ENCODE measurements at regions not wholly inside any gene's neighbourhood (a gene's known extent, or its start where the extent isn't known, plus 50 kb on each side); places are given as distances from the start of the nearest gene placed in this dataset.
"Not testable (repeated sequence)": the region's sequence is repeated elsewhere in the genome, so short reads cannot be mapped to it uniquely, and the experiment has no call there.

DNA sequence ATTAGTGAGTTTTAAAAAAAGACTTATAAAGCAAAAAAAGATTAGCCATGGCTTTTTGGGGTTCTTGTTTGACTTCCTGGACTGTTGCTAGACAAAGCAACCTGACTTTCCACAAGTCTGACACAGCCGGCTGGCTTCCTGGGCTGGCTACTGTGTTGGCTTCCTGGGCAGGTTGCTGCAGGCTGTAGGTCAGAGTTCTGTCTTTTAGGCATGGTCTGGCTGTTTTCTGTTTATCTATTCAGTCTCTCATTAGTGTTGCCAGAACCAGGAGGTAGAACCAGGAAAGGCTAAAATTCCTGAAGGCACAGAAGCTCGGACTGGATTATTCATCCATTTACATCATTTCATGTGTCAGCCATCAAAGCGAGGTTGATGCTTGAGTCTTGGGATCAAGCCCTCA, 88.6 kb upstream of the SLC35F3 start:
- Histone ChIP-seq H2AFZ (ENCODE audit: low read length) (no peak overlapping the region), H4K20me1 (ENCODE audit: insufficient read depth, low read length) (no peaks in the 10 kb centered on the region), H3K36me3 (ENCODE audit: insufficient read depth, low read length) (no peaks in the 10 kb centered on the region), H3K4me2 (ENCODE audit: insufficient read depth, low read length) (no peak overlapping the region), H3K9me3 (ENCODE audit: low read depth, low read length) (no peaks in the 10 kb centered on the region), H3K4me3 (ENCODE audit: insufficient read depth, low read length) (no peak overlapping the region), H3K27ac (ENCODE audit: low read depth, low read length) (no peak overlapping the region), H3K27me3 (ENCODE audit: insufficient read depth, low read length) (no peaks in the 10 kb centered on the region), H3K79me2 (ENCODE audit: insufficient read depth, low read length) (no peaks in the 10 kb centered on the region), H3K4me1 (ENCODE audit: insufficient read depth, low read length) (no peaks in the 10 kb centered on the region)
- TF ChIP-seq, protein P1, sequence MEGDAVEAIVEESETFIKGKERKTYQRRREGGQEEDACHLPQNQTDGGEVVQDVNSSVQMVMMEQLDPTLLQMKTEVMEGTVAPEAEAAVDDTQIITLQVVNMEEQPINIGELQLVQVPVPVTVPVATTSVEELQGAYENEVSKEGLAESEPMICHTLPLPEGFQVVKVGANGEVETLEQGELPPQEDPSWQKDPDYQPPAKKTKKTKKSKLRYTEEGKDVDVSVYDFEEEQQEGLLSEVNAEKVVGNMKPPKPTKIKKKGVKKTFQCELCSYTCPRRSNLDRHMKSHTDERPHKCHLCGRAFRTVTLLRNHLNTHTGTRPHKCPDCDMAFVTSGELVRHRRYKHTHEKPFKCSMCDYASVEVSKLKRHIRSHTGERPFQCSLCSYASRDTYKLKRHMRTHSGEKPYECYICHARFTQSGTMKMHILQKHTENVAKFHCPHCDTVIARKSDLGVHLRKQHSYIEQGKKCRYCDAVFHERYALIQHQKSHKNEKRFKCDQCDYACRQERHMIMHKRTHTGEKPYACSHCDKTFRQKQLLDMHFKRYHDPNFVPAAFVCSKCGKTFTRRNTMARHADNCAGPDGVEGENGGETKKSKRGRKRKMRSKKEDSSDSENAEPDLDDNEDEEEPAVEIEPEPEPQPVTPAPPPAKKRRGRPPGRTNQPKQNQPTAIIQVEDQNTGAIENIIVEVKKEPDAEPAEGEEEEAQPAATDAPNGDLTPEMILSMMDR (IDR thresholded peaks at IDR 0.05; ENCODE audit: extremely low read depth, low read depth, low read length): no peak
- DNase-seq (ENCODE audit: insufficient read length, low spot score, missing footprints): no peak

DNA sequence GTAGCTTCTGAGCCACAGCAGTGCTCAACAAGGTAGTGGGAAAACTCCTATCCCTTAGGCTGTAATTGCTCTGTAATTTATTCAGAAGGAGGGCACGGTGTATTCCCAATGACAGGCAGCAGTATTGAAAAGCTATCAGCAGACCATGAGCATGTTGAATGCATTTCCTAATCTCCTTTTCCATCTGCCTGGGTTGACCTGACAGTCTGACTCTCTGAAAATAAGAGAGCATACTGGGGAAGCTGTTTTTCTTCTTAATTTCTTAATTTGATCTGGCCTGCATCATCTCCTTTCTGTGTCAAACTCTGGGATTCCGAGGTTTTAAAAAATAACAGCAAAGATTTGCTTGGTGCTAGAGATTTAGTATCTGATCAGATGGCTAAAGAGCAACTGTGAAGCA, 88.1 kb upstream of the SLC35F3 start:
- H3K27ac ChIP-seq (ENCODE audit: low read depth, low read length): no peak overlapping the region
- H3K79me2 ChIP-seq (ENCODE audit: insufficient read depth, low read length): no peaks in the 10 kb centered on the region
- DNase-seq (ENCODE audit: insufficient read length, low spot score, missing footprints): no peak
- H2AFZ ChIP-seq (ENCODE audit: low read length): no peak overlapping the region
- no peaks in the 10 kb centered on the region for H3K36me3 ChIP-seq (ENCODE audit: insufficient read depth, low read length)
- H4K20me1 ChIP-seq (ENCODE audit: insufficient read depth, low read length): no peaks in the 10 kb centered on the region
- H3K4me1 ChIP-seq (ENCODE audit: insufficient read depth, low read length): no peaks in the 10 kb centered on the region
- H3K27me3 ChIP-seq (ENCODE audit: insufficient read depth, low read length): no peaks in the 10 kb centered on the region
- no peak overlapping the region for H3K4me3 ChIP-seq (ENCODE audit: insufficient read depth, low read length)
- TF ChIP-seq, protein P1 (IDR thresholded peaks at IDR 0.05; ENCODE audit: extremely low read depth, low read depth, low read length): no peak
- H3K9me3 ChIP-seq (ENCODE audit: low read depth, low read length): no peaks in the 10 kb centered on the region
- H3K4me2 ChIP-seq (ENCODE audit: insufficient read depth, low read length): no peak overlapping the region

DNA sequence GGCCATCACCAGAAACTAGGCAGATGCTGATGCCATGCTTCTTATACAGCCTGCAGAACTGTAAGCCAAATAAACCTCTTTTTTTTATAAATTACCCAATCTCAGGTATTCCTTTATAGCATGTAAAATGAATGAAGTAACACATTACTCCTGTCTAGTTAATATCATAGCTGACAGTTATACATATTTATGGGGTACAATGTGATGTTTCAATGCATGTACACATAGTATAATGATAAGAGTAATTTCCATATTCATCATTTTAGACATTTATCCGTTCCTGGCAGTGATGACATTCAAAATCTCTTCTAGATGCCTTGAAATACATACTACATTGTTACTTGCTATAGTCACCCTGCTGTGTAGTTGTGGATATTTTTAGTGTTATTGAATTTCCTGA, 85.4 kb upstream of the SLC35F3 start:
- no peaks in the 10 kb centered on the region for H3K9me3 ChIP-seq (ENCODE audit: low read depth, low read length)
- no peaks in the 10 kb centered on the region for H3K27me3 ChIP-seq (ENCODE audit: insufficient read depth, low read length)
- H3K36me3 ChIP-seq (ENCODE audit: insufficient read depth, low read length): no peaks in the 10 kb centered on the region
- no peak overlapping the region for H3K4me2 ChIP-seq (ENCODE audit: insufficient read depth, low read length)
- no peaks in the 10 kb centered on the region for H4K20me1 ChIP-seq (ENCODE audit: insufficient read depth, low read length)
- H3K27ac ChIP-seq (ENCODE audit: low read depth, low read length): no peak overlapping the region
- H3K79me2 ChIP-seq (ENCODE audit: insufficient read depth, low read length): no peaks in the 10 kb centered on the region
- DNase-seq (ENCODE audit: insufficient read length, low spot score, missing footprints): no peak
- H3K4me3 ChIP-seq (ENCODE audit: insufficient read depth, low read length): no peak overlapping the region
- H3K4me1 ChIP-seq (ENCODE audit: insufficient read depth, low read length): no peaks in the 10 kb centered on the region
- H2AFZ ChIP-seq (ENCODE audit: low read length): no peak overlapping the region
- TF ChIP-seq, protein P1 (IDR thresholded peaks at IDR 0.05; ENCODE audit: extremely low read depth, low read depth, low read length): no peak

DNA sequence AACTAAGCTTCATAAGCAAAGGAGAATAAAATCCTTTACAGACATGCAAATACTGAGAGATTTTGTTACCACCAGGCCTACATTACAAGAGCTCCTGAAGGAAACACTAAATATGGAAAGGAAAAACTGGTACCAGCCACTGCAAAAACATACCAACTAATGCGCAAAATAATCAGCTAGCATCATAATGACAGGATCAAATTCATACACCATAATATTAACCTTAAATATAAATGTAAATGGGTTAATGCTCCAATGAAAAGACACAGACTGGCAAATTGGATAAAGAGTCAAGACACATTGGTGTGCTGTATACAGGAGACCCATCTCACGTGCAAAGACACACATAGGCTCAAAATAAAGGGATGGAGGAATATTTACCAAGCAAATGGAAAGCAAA, 80.3 kb upstream of the SLC35F3 start:
- not testable (repeated sequence) for H3K9me3 ChIP-seq (ENCODE audit: low read depth, low read length); H3K27me3 ChIP-seq (ENCODE audit: insufficient read depth, low read length); H3K4me2 ChIP-seq (ENCODE audit: insufficient read depth, low read length); H3K36me3 ChIP-seq (ENCODE audit: insufficient read depth, low read length); H3K79me2 ChIP-seq (ENCODE audit: insufficient read depth, low read length); H3K4me3 ChIP-seq (ENCODE audit: insufficient read depth, low read length); H2AFZ ChIP-seq (ENCODE audit: low read length); H4K20me1 ChIP-seq (ENCODE audit: insufficient read depth, low read length); H3K27ac ChIP-seq (ENCODE audit: low read depth, low read length); H3K4me1 ChIP-seq (ENCODE audit: insufficient read depth, low read length); DNase-seq (ENCODE audit: insufficient read length, low spot score, missing footprints)

DNA sequence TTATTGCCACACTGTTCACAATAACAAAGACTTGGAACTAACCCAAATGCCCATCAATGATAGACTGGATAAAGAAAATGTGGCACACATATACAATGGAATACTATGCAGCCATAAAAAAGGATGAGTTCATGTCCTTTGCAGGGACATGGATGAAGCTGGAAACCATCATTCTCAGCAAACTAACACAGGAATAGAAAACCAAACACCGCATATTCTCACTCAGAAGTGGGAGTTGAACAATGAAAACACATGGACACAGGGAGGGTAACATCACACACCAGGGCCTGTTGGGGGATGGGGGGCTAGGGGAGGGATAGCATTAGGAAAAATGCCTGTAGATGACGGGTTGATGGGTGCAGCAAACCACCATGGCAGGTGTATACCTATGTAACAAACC, 76.5 kb upstream of the SLC35F3 start:
- not testable (repeated sequence) for H4K20me1 ChIP-seq (ENCODE audit: insufficient read depth, low read length); H3K27ac ChIP-seq (ENCODE audit: low read depth, low read length); H3K79me2 ChIP-seq (ENCODE audit: insufficient read depth, low read length); H3K4me2 ChIP-seq (ENCODE audit: insufficient read depth, low read length); H3K4me1 ChIP-seq (ENCODE audit: insufficient read depth, low read length); H3K27me3 ChIP-seq (ENCODE audit: insufficient read depth, low read length); DNase-seq (ENCODE audit: insufficient read length, low spot score, missing footprints); H2AFZ ChIP-seq (ENCODE audit: low read length); H3K36me3 ChIP-seq (ENCODE audit: insufficient read depth, low read length); H3K4me3 ChIP-seq (ENCODE audit: insufficient read depth, low read length); H3K9me3 ChIP-seq (ENCODE audit: low read depth, low read length)

All from osteoblast (primary cell).